GM12891 (cell line): ENCODE measurements at regions not wholly inside any gene's neighbourhood (a gene's known extent, or its start where the extent isn't known, plus 50 kb on each side); places are given as distances from the start of the nearest gene placed in this dataset.

Experiments used
- POLR2A ChIP-seq: IDR thresholded peaks from 2 replicates; pipeline ENCODE4 v1.6.1; 2011; ENCODE audit warnings: low read depth, low read length, control low read depth
- POLR2AphosphoS5 ChIP-seq: IDR thresholded peaks from 2 replicates; pipeline ENCODE4 v1.6.1; 2011; ENCODE audit warnings: low read depth, low read length, control low read depth
- POU2F2 ChIP-seq: IDR thresholded peaks from 2 replicates; pipeline ENCODE4 v1.6.1; 2011; ENCODE audit warnings: low read depth, mild to moderate bottlenecking, control low read depth, low read length, moderate library complexity
- SPI1 ChIP-seq: IDR thresholded peaks from 2 replicates; pipeline ENCODE4 v1.6.1; 2011; ENCODE audit warnings: low read depth, low read length, control low read depth
- TAF1 ChIP-seq: IDR thresholded peaks from 2 replicates; pipeline ENCODE4 v1.6.1; 2011; ENCODE audit warnings: low read depth, low read length, control low read depth

DNA sequence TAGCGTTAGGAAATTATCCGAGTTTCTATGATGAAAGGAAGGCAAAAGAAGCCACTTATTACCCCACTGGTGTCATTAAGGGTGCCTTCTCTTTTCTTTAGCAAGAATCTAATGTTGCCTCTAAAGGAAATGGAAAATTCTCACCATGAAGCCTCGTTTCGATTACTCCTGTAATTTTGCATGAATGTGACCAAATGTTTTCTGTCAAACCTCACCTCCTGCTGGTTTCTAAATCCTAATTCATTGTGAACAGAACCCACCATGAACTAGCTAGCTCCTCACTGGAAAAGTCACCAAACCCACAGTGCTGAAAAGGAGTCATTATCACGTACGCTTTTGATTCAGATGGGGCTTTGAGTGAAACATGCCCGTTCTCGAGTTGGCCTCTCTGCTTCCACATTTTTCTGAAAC is 119.9 kb downstream of the COPS8 start:
- TF ChIP-seq POLR2AphosphoS5 (no peak), POLR2A (no peak), TAF1 (no peak), SPI1 (no peak), POU2F2 (no peak)
